HepG2 (cell line): ENCODE measurements at regions not wholly inside any gene's neighbourhood (a gene's known extent, or its start where the extent isn't known, plus 50 kb on each side); places are given as distances from the start of the nearest gene placed in this dataset.

Experiments
- IRF2 ChIP-seq: IDR thresholded peaks from 2 replicates; pipeline ENCODE4 v1.6.1; 2018; ENCODE audit warnings: missing genetic modification reagents, missing compliant biosample characterization
- MTA1 ChIP-seq: sonication (generic); formaldehyde crosslinking; IDR thresholded peaks from 2 replicates; pipeline ENCODE4 v1.4.0; 2020; ENCODE audit warnings: missing genetic modification reagents, mild to moderate bottlenecking, borderline replicate concordance
- TF ChIP-seq, protein P1 (sequence below): sonication (generic); formaldehyde crosslinking; IDR thresholded peaks from 2 replicates; pipeline ENCODE4 v1.5.1; 2020; ENCODE audit warnings: mild to moderate bottlenecking, moderate library complexity, missing genetic modification reagents

DNA sequence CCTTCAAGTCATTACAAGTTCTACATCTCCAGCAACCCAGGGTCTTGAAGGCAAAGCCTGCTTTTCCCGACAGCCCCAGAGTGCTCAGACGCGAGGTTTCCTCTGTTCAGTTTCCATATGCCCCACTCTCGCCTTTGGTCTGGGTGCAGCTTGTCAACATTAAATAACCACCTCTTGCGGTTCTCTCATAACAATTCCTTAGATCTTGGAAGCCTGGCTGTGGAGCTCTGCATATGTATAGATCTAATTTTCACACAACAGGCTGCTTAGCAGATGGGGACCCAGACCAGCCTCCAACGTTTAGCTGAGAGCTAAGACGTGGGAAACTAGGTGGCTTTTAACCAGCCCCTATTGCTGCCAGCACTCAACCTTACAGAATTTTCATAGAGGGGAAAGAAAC, 295.5 kb downstream of the RPLP1 start:
- TF ChIP-seq IRF2 (CRISPR knock-in tag): no peak
- TF ChIP-seq MTA1: no peak
- TF ChIP-seq, protein P1, sequence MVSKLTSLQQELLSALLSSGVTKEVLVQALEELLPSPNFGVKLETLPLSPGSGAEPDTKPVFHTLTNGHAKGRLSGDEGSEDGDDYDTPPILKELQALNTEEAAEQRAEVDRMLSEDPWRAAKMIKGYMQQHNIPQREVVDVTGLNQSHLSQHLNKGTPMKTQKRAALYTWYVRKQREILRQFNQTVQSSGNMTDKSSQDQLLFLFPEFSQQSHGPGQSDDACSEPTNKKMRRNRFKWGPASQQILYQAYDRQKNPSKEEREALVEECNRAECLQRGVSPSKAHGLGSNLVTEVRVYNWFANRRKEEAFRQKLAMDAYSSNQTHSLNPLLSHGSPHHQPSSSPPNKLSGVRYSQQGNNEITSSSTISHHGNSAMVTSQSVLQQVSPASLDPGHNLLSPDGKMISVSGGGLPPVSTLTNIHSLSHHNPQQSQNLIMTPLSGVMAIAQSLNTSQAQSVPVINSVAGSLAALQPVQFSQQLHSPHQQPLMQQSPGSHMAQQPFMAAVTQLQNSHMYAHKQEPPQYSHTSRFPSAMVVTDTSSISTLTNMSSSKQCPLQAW: no peak
